ENCODE measurements at regions not wholly inside any gene's neighbourhood (a gene's known extent, or its start where the extent isn't known, plus 50 kb on each side); places are given as distances from the start of the nearest gene placed in this dataset.

DNA sequence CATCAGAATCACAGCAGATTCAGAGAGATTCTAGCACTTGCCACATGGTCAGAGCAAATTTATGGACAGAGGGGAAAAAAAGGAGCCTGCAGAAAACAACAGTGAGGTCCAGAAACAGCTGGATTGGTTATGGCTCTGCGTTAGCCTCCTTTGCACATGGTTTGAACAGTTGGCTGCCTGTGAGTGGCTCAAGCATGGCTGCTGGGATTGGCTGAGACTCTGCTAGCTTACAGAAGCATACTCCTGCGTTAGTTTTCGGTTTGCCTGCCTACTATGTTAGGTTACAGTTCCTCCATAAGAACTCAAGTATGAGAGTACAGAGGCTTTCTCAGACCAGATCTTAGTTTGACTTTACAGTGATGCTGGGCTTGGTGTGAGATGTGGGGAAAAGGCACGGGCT lies 80.7 kb upstream of the WDR11 start:
- Mint-ChIP-seq H3K36me3 (ENCODE audit: insufficient read depth, unreplicated experiment) (no peaks in the 10 kb centered on the region), H3K27me3 (ENCODE audit: insufficient read depth, unreplicated experiment) (peaks cover 19% of the 10 kb centered on the region), H3K9me3 (ENCODE audit: unreplicated experiment) (no peaks in the 10 kb centered on the region), H3K4me3 (ENCODE audit: unreplicated experiment) (no peak overlapping the region), H3K27ac (ENCODE audit: unreplicated experiment) (no peak overlapping the region), H3K4me1 (ENCODE audit: low read depth, unreplicated experiment) (no peaks in the 10 kb centered on the region)
- BruUV-seq (replicated peaks) = no TSS peak
- Histone ChIP-seq H3K4me3 (ENCODE audit: low read depth, low read length) (no peak overlapping the region), H3K27me3 (replicated peaks; ENCODE audit: control insufficient read depth, insufficient read depth, low read length) (peaks cover 1% of the 10 kb centered on the region), H3K9me3 (no peaks in the 10 kb centered on the region), H3K4me1 (no peaks in the 10 kb centered on the region), H3K36me3 (ENCODE audit: control insufficient read depth, insufficient read depth, low read length) (no peaks in the 10 kb centered on the region)
- DNase-seq = no peak
- TF ChIP-seq, protein P1, sequence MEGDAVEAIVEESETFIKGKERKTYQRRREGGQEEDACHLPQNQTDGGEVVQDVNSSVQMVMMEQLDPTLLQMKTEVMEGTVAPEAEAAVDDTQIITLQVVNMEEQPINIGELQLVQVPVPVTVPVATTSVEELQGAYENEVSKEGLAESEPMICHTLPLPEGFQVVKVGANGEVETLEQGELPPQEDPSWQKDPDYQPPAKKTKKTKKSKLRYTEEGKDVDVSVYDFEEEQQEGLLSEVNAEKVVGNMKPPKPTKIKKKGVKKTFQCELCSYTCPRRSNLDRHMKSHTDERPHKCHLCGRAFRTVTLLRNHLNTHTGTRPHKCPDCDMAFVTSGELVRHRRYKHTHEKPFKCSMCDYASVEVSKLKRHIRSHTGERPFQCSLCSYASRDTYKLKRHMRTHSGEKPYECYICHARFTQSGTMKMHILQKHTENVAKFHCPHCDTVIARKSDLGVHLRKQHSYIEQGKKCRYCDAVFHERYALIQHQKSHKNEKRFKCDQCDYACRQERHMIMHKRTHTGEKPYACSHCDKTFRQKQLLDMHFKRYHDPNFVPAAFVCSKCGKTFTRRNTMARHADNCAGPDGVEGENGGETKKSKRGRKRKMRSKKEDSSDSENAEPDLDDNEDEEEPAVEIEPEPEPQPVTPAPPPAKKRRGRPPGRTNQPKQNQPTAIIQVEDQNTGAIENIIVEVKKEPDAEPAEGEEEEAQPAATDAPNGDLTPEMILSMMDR (IDR thresholded peaks at IDR 0.05; ENCODE audit: insufficient read depth in 1 of 2, low read depth in 1 of 2, low read length in 1 of 2, severe bottlenecking in 1 of 2, unreplicated experiment in 1 of 2) = no peak
- ChIA-PET CTCF (no interaction called here), POLR2A (no interaction called here)
- intact Hi-C loops (cut with micrococcal nuclease; ENCODE audit: unreplicated experiment) = no loop called here

DNA sequence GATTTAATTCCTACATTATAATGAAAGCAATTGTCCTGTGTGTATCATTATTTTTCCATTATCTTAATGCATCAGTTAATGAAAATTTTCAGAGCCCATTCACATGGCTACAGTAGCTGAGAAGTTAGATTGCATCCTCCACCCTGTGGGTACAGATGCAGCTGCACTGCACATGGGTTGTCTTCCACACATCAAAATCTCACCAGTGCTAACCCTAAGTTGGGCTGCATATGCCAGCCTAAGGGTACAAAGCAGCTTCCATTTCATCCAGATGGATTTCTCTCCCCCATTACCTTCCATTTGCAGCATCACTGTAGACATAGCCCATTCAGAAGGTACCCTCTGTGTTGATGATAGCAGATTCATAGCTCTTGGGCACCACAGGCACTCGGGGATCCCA lies 74.7 kb upstream of the WDR11 start:
- CTCF ChIA-PET = no interaction called here
- peaks cover 33% of the 10 kb centered on the region for H3K27me3 Mint-ChIP-seq (ENCODE audit: insufficient read depth, unreplicated experiment)

DNA sequence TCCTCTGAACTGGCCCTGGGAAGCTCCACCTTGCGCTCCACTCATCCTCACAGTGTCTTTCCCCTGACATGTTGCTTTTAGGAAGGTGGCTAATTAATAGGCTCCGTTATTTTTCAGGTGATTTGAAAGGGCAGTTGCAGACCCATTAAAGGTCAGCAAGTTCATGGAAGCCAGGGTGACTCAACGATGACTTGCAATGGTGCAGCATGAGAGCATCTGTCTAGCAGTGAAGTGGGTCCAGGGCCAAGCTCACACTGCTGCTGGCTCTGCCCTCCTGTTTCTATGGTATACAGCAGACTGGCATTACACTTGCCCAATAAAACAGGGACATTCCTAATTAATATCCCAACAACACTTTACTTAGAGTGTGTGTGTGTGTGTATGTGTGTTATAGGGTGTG lies 68.8 kb upstream of the WDR11 start:
- POLR2A ChIA-PET = no interaction called here
- intact Hi-C loops (cut with micrococcal nuclease; ENCODE audit: unreplicated experiment) = no loop called here
- TF ChIP-seq, protein P1 (IDR thresholded peaks at IDR 0.05; ENCODE audit: insufficient read depth in 1 of 2, low read depth in 1 of 2, low read length in 1 of 2, severe bottlenecking in 1 of 2, unreplicated experiment in 1 of 2) = no peak
- H3K36me3 ChIP-seq (ENCODE audit: control insufficient read depth, insufficient read depth, low read length) = no peaks in the 10 kb centered on the region
- Mint-ChIP-seq H3K4me1 (ENCODE audit: low read depth, unreplicated experiment) (no peaks in the 10 kb centered on the region), H3K9me3 (ENCODE audit: unreplicated experiment) (no peaks in the 10 kb centered on the region), H3K27me3 (ENCODE audit: insufficient read depth, unreplicated experiment) (peaks cover 38% of the 10 kb centered on the region), H3K27ac (ENCODE audit: unreplicated experiment) (no peak overlapping the region), H3K4me3 (ENCODE audit: unreplicated experiment) (no peak overlapping the region), H3K36me3 (ENCODE audit: insufficient read depth, unreplicated experiment) (no peaks in the 10 kb centered on the region)
- H3K4me3 ChIP-seq (ENCODE audit: low read depth, low read length) = no peak overlapping the region
- no TSS peak for BruUV-seq (replicated peaks)
- peaks cover 1% of the 10 kb centered on the region; the same call in 1 of the 2 replicates for H3K27me3 ChIP-seq (replicated peaks; ENCODE audit: control insufficient read depth, insufficient read depth, low read length)
- no peaks in the 10 kb centered on the region for H3K9me3 ChIP-seq
- CTCF ChIA-PET = no interaction called here
- no peaks in the 10 kb centered on the region for H3K4me1 ChIP-seq
- no peak for DNase-seq

More for the DNA sequence above, 74.7 kb upstream of the WDR11 start:
- intact Hi-C loops (cut with micrococcal nuclease; ENCODE audit: unreplicated experiment) = no loop called here
- Mint-ChIP-seq H3K4me1 (ENCODE audit: low read depth, unreplicated experiment) (no peaks in the 10 kb centered on the region), H3K4me3 (ENCODE audit: unreplicated experiment) (no peak overlapping the region), H3K9me3 (ENCODE audit: unreplicated experiment) (no peaks in the 10 kb centered on the region), H3K36me3 (ENCODE audit: insufficient read depth, unreplicated experiment) (no peaks in the 10 kb centered on the region), H3K27ac (ENCODE audit: unreplicated experiment) (no peak overlapping the region)
- TF ChIP-seq, protein P1 (IDR thresholded peaks at IDR 0.05; ENCODE audit: insufficient read depth in 1 of 2, low read depth in 1 of 2, low read length in 1 of 2, severe bottlenecking in 1 of 2, unreplicated experiment in 1 of 2) = no peak
- POLR2A ChIA-PET = no interaction called here
- H3K27me3 ChIP-seq (replicated peaks; ENCODE audit: control insufficient read depth, insufficient read depth, low read length) = peaks cover 1% of the 10 kb centered on the region; the same call in 1 of the 2 replicates
- no peaks in the 10 kb centered on the region for H3K36me3 ChIP-seq (ENCODE audit: control insufficient read depth, insufficient read depth, low read length)
- H3K9me3 ChIP-seq = no peaks in the 10 kb centered on the region
- no peak for DNase-seq
- no TSS peak for BruUV-seq (replicated peaks)
- H3K4me3 ChIP-seq (ENCODE audit: low read depth, low read length) = no peak overlapping the region
- H3K4me1 ChIP-seq = no peaks in the 10 kb centered on the region

Data from Caco-2 (cell line).